ENCODE measurements at regions not wholly inside any gene's neighbourhood (a gene's known extent, or its start where the extent isn't known, plus 50 kb on each side); places are given as distances from the start of the nearest gene placed in this dataset.

- Histone ChIP-seq H3K27ac (no peak overlapping the region), H3K4me3 (replicated peaks in 1 of 3) (no peak overlapping the region), H3K4me1 (no peaks in the 10 kb centered on the region), H3K36me3 (no peaks in the 10 kb centered on the region), H3K9me3 (no peaks in the 10 kb centered on the region), H3K27me3 (no peaks in the 10 kb centered on the region)
- no peak for DNase-seq
- intact Hi-C loops (cut with DNase I), result no loop called here
- no peak for TF ChIP-seq CTCF (IDR thresholded peaks at IDR 0.05)
Measured at GRCh38 chr3:109631897-109632296, 294.6 kb upstream of the DPPA4 start.

GRCh38 chr3:109640146-109640652, 302.9 kb upstream of the DPPA4 start:
- TF ChIP-seq CTCF (IDR thresholded peaks at IDR 0.05) (no peak), POLR2A (IDR thresholded peaks at IDR 0.05) (no peak)
- no peak for DNase-seq
- Histone ChIP-seq H3K4me3 (replicated peaks in 1 of 3) (no peak overlapping the region), H3K36me3 (no peaks in the 10 kb centered on the region), H3K27me3 (no peaks in the 10 kb centered on the region), H3K4me1 (no peaks in the 10 kb centered on the region), H3K27ac (no peak overlapping the region), H3K9me3 (no peaks in the 10 kb centered on the region)
- intact Hi-C loops (cut with DNase I), result no loop called here
- 80 to 86% methylated on average over 4 of the region's 4 CpGs for WGBS, 2 donors

GRCh38 chr3:109642025-109642424, 304.7 kb upstream of the DPPA4 start:
- 78 to 85% methylated on average over 1 of the region's 1 CpG for WGBS, 2 donors
- Histone ChIP-seq H3K27me3 (no peaks in the 10 kb centered on the region), H3K27ac (no peak overlapping the region), H3K9me3 (no peaks in the 10 kb centered on the region), H3K36me3 (no peaks in the 10 kb centered on the region), H3K4me1 (no peaks in the 10 kb centered on the region), H3K4me3 (replicated peaks in 1 of 3) (no peak overlapping the region)
- DNase-seq, result no peak
- TF ChIP-seq POLR2A (IDR thresholded peaks at IDR 0.05) (no peak), CTCF (IDR thresholded peaks at IDR 0.05) (no peak)
- intact Hi-C loops (cut with DNase I), result no loop called here

- no peak for DNase-seq
- 44 to 75% methylated on average over 2 of the region's 2 CpGs for WGBS, 2 donors
- no peaks in the 10 kb centered on the region for H3K36me3 ChIP-seq
Measured at GRCh38 chr3:109643590-109643989, 306.2 kb upstream of the DPPA4 start.

GRCh38 chr3:109644332-109644731, 307.0 kb upstream of the DPPA4 start:
- no peak for DNase-seq
- WGBS, 2 donors, result 97 to 98% methylated on average over 2 of the region's 2 CpGs

More at GRCh38 chr3:109643590-109643989, 306.2 kb upstream of the DPPA4 start:
- Histone ChIP-seq H3K4me1 (no peaks in the 10 kb centered on the region), H3K4me3 (replicated peaks in 1 of 3) (no peak overlapping the region), H3K9me3 (no peaks in the 10 kb centered on the region), H3K27ac (no peak overlapping the region), H3K27me3 (no peaks in the 10 kb centered on the region)
- intact Hi-C loops (cut with DNase I), result no loop called here
- no peak for TF ChIP-seq POLR2A (IDR thresholded peaks at IDR 0.05)
- TF ChIP-seq CTCF (IDR thresholded peaks at IDR 0.05), result no peak

More at GRCh38 chr3:109644332-109644731, 307.0 kb upstream of the DPPA4 start:
- Histone ChIP-seq H3K36me3 (no peaks in the 10 kb centered on the region), H3K27ac (no peak overlapping the region), H3K27me3 (no peaks in the 10 kb centered on the region), H3K4me1 (no peaks in the 10 kb centered on the region), H3K4me3 (replicated peaks in 1 of 3) (no peak overlapping the region), H3K9me3 (no peaks in the 10 kb centered on the region)
- intact Hi-C loops (cut with DNase I), result no loop called here
- TF ChIP-seq CTCF (IDR thresholded peaks at IDR 0.05) (no peak), POLR2A (IDR thresholded peaks at IDR 0.05) (no peak)
